AG08395 (cell line): ENCODE measurements at regions not wholly inside any gene's neighbourhood (a gene's known extent, or its start where the extent isn't known, plus 50 kb on each side); places are given as distances from the start of the nearest gene placed in this dataset.
A peak's percentile ranks its signal among the peaks of the same experiment; 100 is the strongest.
"Not testable (repeated sequence)": the region's sequence is repeated elsewhere in the genome, so short reads cannot be mapped to it uniquely, and the experiment has no call there.

Source experiments
- DNase-seq: peaks from one replicate; pipeline ENCODE4 v3.0.0; 2012; ENCODE audit warnings: mixed read lengths, low spot score

- no peak for DNase-seq
These were observed 248.3 kb upstream of the KYNU start for GRCh38 chr2:142629193-142629592.

GRCh38 chr2:142621287-142621686, 256.2 kb upstream of the KYNU start:
- no peak for DNase-seq

- no peak for DNase-seq
These were observed 260.0 kb upstream of the KYNU start for GRCh38 chr2:142617461-142617860.

- no peak for DNase-seq
These were observed 261.6 kb upstream of the KYNU start for GRCh38 chr2:142615876-142616275.

- DNase-seq = not testable (repeated sequence)
These were observed 264.3 kb upstream of the KYNU start for GRCh38 chr2:142613193-142613592.

GRCh38 chr2:142605421-142605820, 272.0 kb upstream of the KYNU start:
- no peak for DNase-seq

- no peak for DNase-seq
These were observed 273.7 kb upstream of the KYNU start for GRCh38 chr2:142603759-142604158.

GRCh38 chr2:142602418-142602989, 275.0 kb upstream of the KYNU start:
- no peak for DNase-seq

GRCh38 chr2:142601794-142602193, 275.7 kb upstream of the KYNU start:
- no peak for DNase-seq

- no peak for DNase-seq
These were observed 278.0 kb upstream of the KYNU start for GRCh38 chr2:142599504-142599903.

GRCh38 chr2:142598846-142599245, 278.6 kb upstream of the KYNU start:
- peak; percentile 2 for DNase-seq

GRCh38 chr2:142596334-142597088, 281.0 kb upstream of the KYNU start:
- DNase-seq = no peak

GRCh38 chr2:142594935-142595334, 282.5 kb upstream of the KYNU start:
- no peak for DNase-seq

GRCh38 chr2:142592171-142592570, 285.3 kb upstream of the KYNU start:
- no peak for DNase-seq

- no peak for DNase-seq
These were observed 286.0 kb upstream of the KYNU start for GRCh38 chr2:142591420-142591819.

GRCh38 chr2:142588269-142588668, 289.2 kb upstream of the KYNU start:
- DNase-seq = no peak

- no peak for DNase-seq
These were observed 290.5 kb upstream of the KYNU start for GRCh38 chr2:142586693-142587580.

- DNase-seq = no peak
These were observed 291.7 kb upstream of the KYNU start for GRCh38 chr2:142585785-142586184.

- DNase-seq = no peak
These were observed 295.1 kb upstream of the KYNU start for GRCh38 chr2:142582317-142582716.

- no peak for DNase-seq
These were observed 296.0 kb upstream of the KYNU start for GRCh38 chr2:142581491-142581890.

GRCh38 chr2:142580691-142581090, 296.8 kb upstream of the KYNU start:
- no peak for DNase-seq

GRCh38 chr2:142575561-142575960, 301.9 kb upstream of the KYNU start:
- DNase-seq = no peak

GRCh38 chr2:142574388-142574787, 303.1 kb upstream of the KYNU start:
- no peak for DNase-seq
